NCI-H446 treated with DMSO at 0.1 percent for 48 hours (cell line): ENCODE measurements at regions not wholly inside any gene's neighbourhood (a gene's known extent, or its start where the extent isn't known, plus 50 kb on each side); places are given as distances from the start of the nearest gene placed in this dataset.

Experiments used
- DNase-seq: peaks from one replicate; lab custom pipeline; 2025; lab: John Stamatoyannopoulos, UW

DNA sequence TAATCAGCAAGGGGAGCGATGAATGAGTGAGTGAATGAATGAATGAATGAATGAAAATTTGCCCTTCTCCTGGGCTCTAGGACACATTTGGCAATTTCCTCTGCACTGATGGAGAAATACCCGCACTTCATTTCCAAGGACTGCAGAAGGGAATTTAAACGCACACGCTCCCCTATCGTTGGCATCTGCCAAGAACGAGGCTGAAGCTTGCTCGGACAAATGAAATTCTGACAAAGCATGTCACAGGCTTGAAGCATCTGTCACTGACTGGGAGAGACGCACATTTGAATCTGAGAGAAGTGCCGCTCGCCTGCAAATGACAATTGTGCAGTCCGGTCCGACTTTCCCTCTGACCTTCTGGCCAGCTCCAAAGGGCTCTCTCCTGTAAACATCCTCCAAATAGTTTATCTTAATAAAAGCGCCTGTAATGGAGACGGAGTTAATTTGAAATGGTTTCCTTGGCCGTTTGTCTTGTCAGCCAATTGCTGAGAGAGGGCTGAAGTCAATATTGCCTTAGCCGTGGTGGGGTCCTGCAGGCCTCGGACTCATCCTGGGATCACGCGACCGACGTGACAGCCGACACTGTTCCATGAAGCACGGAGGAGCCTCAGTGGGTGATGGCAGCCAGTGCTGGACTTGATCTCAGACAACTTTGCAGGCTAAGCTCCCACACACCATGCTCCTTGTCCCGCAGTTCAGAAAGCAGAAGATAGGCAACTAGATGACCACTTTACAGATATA, 260.7 kb downstream of the MN1 start:
- DNase-seq: no peak

DNA sequence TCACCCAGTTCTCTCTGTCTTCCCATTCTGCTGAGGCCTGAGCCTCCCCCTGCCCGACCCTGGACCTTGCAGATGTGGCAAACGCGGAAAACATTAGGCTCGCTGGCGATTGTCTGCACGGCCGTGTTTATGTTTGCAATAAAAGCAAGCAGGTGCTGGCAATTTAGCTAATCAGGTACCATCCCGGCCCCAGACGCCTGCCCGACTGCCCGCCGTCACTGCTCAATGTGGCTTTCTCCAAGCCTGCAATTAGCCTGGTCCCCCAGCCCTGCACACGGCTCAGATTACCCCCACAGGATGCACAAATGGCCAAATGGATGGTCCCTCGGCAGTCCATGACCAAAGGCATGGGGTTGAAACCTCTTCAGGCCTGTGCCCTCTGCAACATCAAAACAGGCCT, 259.7 kb downstream of the MN1 start:
- DNase-seq: no peak

DNA sequence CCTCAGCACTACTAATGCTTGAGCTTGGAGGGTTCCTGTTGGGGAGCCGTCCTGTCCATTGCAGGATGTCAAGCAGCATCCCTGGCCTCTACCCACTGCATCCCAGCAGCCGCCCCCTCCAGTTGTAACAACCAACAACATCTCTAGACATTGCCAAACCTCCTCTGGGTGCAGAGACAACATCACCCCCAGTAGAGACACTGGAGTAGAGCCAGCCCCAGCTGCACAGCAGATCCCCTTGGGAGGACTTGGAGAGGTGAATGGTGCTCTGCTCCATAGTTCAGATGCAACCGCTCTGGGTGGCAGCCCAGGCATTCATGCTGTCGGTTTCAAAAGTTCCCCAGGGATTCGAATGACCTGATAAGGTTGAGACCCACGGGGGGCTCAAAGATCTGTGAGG, 259.0 kb downstream of the MN1 start:
- DNase-seq: no peak

DNA sequence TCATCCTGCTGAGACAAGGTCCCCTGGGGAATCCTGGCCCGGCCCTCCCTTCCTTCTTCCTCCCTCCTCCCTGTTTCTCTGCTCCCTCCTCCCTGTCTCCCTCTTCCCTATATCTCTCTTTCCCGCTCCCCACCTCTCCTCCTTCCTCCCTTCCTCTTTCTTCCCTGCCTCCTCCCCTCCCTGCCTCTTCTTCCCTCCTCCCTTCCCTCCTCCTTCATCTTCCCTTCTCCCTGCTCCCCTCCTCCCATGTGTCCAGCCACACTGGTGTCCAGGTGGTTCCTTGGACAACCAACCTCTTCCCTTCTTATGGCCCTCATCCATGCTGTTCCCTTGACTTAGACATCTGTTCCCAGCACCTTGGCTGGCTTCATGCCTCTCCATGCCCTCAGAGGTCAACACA, 258.1 kb downstream of the MN1 start:
- no peak for DNase-seq

DNA sequence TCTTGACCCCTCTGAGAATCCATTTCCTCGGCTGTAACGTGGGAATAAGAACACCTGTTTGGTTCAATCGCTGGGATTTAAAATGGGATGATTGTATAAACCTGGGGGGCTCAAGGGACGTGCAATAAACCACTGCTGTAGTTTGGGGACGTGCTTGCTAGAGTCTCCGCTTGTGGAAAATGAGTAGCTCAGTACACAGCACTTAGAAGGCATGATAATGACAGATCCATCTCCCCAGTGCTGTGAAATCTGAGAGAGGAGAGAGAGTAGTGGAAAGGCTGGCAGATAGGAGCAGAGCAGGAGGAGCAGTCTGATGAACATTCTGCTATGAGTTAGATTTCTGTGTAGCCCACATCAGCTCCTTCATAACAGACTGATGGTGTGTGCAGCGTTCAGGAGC, 256.5 kb downstream of the MN1 start:
- DNase-seq: no peak

DNA sequence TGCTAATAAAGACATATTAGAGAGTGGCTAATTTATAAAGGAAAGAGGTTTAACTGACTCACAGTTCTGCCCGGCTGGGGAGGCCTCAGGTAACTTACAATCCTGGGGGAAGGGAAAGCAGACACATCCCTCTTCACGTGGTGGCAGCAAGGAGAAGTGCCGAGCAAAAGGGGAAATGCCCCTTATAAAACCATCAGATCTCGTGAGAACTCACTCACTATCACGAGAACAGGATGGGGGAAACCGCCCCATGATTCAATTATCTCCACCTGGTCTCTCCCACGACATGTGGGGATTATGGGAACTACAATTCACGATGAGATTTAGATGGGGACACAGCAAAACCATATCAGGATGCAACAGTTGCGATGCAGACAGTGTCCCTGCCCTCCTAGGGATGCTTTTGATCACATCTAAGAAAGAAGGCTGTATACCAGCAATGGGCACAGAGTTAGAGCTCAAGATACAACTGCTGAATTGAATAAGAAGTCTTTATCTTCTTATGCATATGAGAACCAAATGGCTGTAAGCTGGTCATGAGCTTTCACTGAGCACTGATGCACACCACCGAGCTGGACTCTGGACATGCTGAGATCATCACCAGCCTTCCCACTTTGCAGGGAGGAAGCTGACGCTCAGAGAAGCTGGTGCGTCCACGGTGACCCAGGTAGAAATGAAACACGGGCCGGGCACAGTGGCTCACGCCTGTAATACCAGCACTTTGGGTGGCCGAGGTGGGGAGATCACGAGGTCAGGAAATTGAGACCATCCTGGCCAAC, 255.2 kb downstream of the MN1 start:
- DNase-seq: no peak

DNA sequence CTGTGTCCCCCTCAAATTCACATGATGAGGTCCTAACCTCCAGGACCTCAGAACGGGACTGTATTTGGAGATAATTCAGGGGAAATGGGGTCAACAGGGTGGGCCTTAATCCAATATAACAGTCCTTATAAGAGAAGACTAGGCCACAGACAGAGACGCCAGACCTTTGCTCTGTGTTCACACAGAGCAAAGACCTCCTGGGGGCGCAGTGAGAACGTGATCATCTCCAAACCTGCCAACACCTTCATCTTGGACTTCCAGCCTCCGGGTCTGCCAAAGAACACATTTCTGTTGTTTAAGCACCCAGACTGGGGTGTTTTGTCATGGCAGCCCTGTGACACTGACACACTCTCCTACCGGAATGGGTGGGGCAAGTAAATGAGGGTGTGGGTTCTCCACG, 250.2 kb downstream of the MN1 start:
- DNase-seq: no peak

DNA sequence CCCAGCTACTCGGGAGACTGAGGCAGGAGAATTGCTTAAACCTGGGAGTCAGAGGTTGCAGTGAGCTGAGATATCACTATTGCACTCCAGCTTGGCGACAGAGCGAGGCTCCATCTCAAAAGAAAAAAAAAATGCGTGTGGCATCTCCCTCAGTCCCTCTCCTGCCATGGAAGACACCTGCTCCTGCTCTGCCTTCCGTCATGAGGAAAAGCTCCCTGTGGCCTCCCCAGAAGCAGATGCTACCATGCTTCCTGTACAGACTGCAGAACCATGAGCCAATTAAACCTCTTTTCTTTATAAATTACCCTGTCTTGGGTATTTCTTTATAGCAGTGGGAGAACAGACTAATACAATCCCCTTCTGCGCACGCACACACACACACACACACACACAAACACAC, 249.4 kb downstream of the MN1 start:
- no peak for DNase-seq

DNA sequence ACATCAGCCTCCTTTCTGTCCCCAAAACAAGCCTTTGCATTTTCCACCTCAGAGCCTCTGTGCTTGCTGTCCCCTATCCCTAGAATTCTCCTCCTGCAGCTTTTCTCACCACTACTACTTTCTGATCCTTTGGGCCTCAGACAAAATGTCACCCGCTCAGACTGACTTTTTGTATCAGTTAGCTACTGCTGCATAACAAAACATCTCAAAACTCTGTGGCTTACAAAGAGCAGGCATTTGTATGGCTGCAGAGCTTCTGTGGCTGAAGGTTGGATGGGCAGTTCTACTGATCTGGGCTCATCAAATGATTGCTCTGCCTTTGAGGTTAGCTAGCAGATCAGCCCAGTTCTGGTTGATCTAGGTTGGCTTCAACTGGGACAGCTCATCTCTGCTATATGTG, 248.7 kb downstream of the MN1 start:
- no peak for DNase-seq

DNA sequence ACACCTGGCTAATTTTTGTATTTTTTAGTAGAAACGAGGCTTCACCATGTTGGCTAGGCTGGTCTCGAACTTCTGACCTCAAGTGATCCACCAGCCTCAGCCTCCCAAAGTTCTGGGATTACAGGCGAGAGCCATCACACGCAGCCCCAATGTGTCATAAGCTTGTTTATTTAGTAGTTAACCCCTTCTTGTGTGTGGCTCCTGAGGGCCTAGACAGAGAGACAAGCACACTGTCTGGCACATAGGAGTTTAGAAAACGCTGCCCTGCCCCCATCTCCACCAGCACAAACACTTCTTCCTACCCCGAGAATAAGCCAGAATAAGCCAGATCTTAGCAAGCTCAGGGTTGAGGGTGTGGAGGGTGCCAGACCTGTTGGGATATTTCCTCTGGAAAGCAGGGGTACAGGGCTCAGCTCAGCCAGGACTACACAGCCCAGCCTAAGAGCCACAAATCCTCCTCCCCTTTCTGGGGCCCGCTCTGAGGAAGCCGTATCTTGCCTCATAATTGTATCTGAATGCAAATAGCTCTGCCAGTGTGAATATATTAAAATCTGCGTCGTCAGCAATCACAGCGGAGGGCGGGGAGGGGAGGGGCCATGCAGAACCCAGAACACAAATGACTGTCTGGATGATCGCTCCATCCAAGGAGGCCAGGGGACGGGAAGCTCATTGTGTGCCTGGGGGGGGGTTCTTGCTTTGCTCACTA, 247.3 kb downstream of the MN1 start:
- no peak for DNase-seq

DNA sequence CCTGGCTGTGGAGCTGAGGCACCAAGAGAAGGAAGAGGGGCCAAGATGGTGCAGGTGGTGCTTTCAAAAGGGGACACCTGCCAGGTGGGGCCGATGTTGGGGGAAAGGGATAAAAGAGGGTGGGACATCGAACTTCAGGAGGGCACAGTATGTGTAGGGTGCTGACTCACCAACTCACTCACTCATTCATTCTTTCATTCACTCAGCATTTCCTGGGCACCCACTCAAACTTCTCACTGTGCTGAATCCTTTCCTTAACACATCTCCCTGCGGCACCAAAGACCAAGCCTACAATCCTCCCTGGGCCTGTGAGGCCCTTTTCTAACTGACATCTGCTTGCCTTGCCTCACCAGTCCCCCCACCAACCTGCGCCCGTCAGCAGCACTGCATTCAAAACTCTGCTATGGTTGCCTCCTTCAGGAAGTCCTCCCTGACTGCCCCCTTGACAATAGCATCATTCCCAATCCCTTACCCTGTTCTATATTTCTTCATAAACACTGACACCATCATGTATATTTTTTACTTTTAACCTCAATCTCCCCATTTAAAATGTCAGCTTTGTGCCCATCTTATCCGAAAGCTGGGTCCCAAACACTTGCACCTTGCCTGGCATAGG, 246.6 kb downstream of the MN1 start:
- no peak for DNase-seq

DNA sequence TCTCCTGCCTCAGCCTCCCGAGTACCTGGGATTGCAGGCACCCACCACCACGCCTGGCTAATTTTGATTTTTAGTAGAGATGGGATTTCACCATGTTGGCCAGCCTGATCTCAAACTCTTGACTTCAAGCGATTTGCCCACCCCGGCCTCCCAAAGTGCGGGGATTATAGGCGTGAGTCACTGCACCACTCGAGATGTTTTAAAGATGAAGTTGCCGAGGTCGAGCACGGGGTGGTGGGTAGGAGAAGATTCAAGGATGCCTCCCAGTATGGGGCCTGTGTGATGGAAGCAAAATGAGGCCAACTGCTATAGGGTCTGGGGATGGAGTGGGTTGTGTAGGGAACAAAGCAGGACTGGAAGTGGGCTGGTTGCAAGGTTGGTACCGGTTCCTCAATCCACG, 245.2 kb downstream of the MN1 start:
- no peak for DNase-seq

DNA sequence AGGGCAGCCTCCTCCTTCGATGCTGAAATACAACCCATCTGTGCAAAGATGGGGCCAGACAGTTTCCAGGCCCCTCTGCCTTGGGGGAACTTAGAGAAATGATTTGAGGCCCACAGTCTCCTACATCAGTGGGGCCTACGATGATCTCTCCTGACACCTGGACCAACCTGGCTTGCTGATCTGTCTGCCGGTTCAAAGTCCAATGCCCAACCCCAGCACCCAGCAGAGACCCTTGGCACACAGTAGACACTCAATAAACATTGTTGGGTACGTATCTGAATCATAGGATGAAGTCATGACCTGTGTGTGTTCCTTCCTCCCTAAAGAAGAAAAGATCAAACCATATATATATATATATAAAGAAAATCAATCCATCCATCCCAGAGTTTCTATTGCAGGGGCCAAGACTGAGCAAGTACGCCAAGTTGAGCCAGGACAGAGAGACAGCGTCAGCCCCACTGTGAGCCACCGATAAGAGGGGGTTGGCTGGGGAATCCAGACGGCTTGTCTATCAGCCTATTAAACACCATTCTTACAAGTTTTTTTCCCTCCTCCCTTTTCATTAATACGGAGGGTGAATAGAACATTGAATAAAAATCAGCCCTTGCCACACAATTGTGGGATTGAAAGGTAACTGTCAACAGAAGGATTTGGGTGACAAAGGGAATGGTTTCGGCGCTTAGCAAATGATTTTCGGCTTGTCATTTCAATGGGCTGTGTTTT, 244.1 kb downstream of the MN1 start:
- DNase-seq: no peak

DNA sequence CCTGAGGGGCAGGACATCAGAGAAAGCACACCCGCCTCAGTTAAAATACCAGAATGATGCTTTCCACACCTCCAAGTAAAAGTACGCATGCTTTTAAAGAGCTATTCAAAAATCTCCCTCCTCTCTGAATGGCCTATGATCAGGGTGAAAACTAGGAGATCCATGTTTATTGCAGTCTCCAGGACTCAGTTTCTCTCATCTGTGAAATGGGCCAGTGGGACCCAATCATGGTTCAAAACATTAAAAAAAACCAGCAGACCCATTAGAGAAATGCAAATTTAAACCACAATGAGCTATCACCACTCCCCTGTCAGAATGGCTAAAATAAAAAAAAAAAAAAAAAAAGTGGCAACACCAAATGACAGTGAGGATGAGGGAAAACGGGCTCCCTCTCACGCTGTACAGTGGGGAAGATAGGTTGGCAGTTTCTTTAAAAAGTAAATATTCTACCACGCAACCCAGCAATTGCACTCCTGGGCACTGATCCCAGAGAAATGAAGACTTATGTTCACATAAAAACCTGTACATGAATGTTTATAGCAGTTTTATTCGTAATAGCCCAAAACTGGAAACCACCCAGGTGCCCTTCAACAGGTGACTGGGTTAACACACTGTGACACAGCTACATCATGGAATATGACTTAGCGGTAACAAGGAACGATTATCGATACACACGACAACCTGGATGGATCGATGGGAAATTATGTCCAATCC, 242.7 kb downstream of the MN1 start:
- no peak for DNase-seq

DNA sequence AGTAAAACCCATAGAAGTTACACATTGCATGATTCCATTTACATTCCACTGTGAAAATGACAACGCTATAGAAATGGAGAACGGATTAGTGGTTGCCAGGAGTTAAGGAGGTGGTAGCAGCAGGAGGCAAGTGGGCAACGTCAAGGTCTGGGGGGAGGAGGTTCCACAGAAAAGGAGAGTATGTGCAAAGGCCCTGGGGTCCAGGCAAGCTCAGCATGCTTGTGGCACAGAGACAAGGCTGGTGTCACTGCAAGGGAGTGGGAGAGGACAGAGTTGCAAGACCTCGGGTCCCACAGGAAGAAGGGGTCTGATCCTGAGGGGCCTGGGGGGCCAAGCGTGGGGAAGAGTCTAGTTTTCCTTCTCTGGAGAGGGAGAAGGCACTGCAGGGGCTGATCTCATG, 240.8 kb downstream of the MN1 start:
- no peak for DNase-seq

DNA sequence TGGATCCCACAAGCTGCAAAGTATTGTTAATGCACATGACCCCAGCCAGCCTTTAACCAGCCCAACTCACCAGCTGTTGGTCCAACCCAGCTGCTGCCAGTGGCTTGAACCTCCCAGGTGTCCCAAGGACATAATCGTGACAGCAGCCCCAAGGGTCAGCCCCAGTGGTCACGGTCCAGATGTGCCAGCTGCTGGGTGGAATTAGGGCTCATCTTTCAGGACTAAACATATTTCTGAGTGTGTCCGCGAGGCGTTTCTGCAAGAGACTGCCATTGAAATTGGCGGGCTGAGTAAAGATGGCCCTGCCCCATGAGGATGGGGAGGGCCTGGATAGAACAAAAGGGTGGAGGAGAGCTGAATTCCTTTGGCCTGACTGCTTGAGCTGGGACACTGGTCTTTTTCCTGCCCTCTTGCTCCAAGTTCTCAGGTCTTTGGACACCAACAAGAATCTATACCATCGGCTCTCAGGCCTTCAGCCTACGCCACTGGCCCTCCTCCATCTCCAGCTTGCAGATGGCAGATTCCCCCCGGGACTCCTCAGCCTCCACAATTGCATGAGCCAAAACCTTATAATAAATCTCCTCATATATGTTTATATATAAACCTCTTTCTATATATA, 240.2 kb downstream of the MN1 start:
- no peak for DNase-seq

DNA sequence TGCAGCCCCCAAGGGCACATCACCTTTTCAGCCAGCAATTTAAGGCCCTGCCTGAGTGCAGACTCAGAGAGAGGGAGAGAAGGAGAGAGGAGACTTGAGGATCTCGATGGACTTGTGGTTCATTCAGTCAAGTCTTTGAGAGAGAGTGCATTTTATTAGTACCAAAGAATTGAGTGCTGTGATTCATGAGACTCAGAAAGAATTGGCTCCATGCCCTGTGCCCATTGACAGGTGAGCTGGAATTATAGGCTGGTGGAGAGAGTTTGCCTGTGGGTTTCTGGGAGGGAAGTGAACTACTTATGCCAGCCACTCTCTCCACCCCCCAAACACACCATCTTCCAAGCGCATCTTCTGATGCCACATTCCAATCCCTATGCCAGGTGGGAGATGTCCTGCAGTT, 236.8 kb downstream of the MN1 start:
- no peak for DNase-seq

DNA sequence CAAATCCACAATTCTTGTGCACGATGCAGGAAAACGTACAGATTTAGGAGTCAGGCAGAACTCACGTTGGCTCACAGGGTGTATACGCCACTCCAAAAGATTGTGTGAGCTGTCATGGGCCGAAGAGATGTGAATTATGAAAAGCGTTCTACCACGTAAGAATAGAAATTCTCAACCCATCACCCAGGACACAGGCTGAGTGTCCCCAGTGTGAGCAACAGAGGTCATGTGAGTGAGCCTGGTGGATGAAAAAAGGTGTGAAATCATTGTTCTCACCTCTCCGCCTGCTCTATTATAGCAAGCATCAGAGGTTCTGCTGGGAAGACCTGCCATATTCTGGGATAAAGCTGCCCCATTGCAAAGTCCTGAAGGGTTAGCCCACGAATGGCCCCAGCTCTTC, 235.0 kb downstream of the MN1 start:
- no peak for DNase-seq

DNA sequence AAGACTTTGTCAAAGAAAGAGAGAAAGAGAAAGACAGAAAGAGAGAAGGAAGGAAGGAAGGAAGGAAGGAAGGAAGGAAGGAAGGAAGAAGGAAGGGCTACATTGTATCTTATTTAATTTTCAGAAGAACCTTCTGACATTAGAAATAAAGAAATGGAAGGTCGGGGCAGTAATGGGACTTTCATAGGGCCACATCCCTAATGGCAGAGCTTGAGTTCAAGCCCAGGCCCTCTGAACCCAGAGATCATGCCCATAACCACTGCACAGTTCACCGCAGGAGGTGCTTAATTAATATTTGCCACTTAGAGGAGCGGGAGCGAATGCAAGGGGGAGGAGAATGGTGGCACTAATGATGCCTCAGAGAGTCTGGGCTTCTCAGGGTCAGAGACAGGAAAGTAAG, 233.3 kb downstream of the MN1 start:
- DNase-seq: no peak

DNA sequence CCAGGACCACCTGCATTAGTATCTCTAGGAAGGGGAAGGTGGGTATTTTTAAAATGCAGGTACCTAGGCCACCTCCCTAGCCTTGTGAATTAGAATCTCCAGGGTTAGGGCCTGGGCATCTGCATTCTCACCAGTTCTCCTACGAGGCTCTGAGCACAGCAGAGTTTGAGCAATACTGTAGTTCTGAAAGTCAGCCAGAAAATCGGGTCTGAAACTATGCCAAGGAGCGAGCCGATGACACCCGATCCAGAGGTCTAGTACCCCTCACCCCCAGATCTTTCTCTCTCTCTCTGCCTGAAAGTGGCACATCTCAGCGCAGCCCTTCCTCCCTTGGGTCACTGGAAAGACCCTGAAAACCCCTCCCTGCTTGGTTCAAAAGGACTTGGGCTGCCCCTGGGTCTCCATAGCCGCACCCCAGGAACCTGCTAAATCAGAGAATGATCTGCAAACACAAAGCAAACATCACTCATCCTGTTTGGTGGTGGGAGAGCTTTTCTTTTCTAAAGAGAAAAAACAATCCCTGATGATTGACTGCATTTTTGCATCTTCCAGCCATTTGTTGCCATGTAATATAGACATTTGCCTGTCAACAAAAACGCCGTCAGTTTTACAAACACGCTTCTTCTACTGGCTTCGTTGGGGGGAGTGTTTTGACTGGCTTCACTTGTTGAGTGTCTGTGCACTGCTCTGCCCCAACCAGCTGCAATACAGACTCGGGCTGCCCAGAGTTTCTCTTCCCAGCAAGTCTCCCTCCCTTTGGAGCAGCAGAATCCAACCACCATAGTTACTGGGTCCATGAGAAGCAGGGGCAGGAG, 229.9 kb downstream of the MN1 start:
- no peak for DNase-seq
